Upper lobe of right lung (tissue), 1 donor: ENCODE measurements at regions not wholly inside any gene's neighbourhood (a gene's known extent, or its start where the extent isn't known, plus 50 kb on each side); places are given as distances from the start of the nearest gene placed in this dataset.

Experiments
- ATAC-seq: fragments of 200-7000 bp; cut with Tn5 transposase; one replicate; pipeline ENCODE4 v1.9.1; 2020; ENCODE audit warnings: mild to moderate bottlenecking, moderate library complexity
- DNase-seq: peaks from one replicate; pipeline ENCODE4 v3.0.0-alpha.2; 2020
- H3K27ac ChIP-seq: fragments of 200-600 bp; one replicate; pipeline ENCODE4 v1.8.0; 2022
- H3K27me3 ChIP-seq: fragments of 200-600 bp; one replicate; pipeline ENCODE4 v1.8.0; 2022; ENCODE audit warnings: mild to moderate bottlenecking
- H3K36me3 ChIP-seq: fragments of 200-600 bp; one replicate; pipeline ENCODE4 v1.8.0; 2022
- H3K4me1 ChIP-seq: fragments of 200-600 bp; one replicate; pipeline ENCODE4 v1.8.0; 2022
- H3K4me3 ChIP-seq: fragments of 200-600 bp; one replicate; pipeline ENCODE4 v1.8.0; 2022; ENCODE audit warnings: mild to moderate bottlenecking
- H3K9me3 ChIP-seq: fragments of 200-600 bp; one replicate; pipeline ENCODE4 v1.8.0; 2022
- intact Hi-C: fragments of 100-400 bp; cut with DNase I; formaldehyde crosslinking; loops from one replicate; pipeline ENCODE4 v1.11.0; 2022
- TF ChIP-seq, protein P1 (sequence below): fragments of 200-600 bp; IDR thresholded peaks from one replicate; pipeline ENCODE4 v1.8.0; 2022; ENCODE audit warnings: antibody characterized with exemption
- donor health status: DM: no; HTN: yes; CAD: no; lungs with severe emphysema.

- no peak for ATAC-seq
- H3K4me1 ChIP-seq, result no peaks in the 10 kb centered on the region
- H3K27me3 ChIP-seq, result no peaks in the 10 kb centered on the region
- H3K36me3 ChIP-seq, result no peaks in the 10 kb centered on the region
- TF ChIP-seq, protein P1, sequence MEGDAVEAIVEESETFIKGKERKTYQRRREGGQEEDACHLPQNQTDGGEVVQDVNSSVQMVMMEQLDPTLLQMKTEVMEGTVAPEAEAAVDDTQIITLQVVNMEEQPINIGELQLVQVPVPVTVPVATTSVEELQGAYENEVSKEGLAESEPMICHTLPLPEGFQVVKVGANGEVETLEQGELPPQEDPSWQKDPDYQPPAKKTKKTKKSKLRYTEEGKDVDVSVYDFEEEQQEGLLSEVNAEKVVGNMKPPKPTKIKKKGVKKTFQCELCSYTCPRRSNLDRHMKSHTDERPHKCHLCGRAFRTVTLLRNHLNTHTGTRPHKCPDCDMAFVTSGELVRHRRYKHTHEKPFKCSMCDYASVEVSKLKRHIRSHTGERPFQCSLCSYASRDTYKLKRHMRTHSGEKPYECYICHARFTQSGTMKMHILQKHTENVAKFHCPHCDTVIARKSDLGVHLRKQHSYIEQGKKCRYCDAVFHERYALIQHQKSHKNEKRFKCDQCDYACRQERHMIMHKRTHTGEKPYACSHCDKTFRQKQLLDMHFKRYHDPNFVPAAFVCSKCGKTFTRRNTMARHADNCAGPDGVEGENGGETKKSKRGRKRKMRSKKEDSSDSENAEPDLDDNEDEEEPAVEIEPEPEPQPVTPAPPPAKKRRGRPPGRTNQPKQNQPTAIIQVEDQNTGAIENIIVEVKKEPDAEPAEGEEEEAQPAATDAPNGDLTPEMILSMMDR, result no peak
- no peak overlapping the region for H3K27ac ChIP-seq
- no peak overlapping the region for H3K4me3 ChIP-seq
- intact Hi-C loops, result no loop called here
- H3K9me3 ChIP-seq, result no peaks in the 10 kb centered on the region
- no peak for DNase-seq
Measured at GRCh38 chr12:108021141-108021540, 107.9 kb upstream of the WSCD2 start.

- no peak overlapping the region for H3K4me3 ChIP-seq
- no peaks in the 10 kb centered on the region for H3K27me3 ChIP-seq
- no peaks in the 10 kb centered on the region for H3K4me1 ChIP-seq
- DNase-seq (no peak), ATAC-seq (no peak)
- TF ChIP-seq, protein P1, result no peak
- H3K27ac ChIP-seq, result no peak overlapping the region
- intact Hi-C loops, result no loop called here
- H3K9me3 ChIP-seq, result no peaks in the 10 kb centered on the region
- no peaks in the 10 kb centered on the region for H3K36me3 ChIP-seq
Measured at GRCh38 chr12:108021949-108022522, 107.1 kb upstream of the WSCD2 start.

- ATAC-seq, result no peak
- intact Hi-C loops, result no loop called here
- H3K4me3 ChIP-seq, result no peak overlapping the region
- H3K27me3 ChIP-seq, result peaks cover 4% of the 10 kb centered on the region
- TF ChIP-seq, protein P1, result no peak
- H3K27ac ChIP-seq, result no peak overlapping the region
- H3K4me1 ChIP-seq, result no peaks in the 10 kb centered on the region
- H3K9me3 ChIP-seq, result no peaks in the 10 kb centered on the region
- no peaks in the 10 kb centered on the region for H3K36me3 ChIP-seq
- DNase-seq, result no peak
Measured at GRCh38 chr12:108029051-108029835, 99.8 kb upstream of the WSCD2 start.

DNA sequence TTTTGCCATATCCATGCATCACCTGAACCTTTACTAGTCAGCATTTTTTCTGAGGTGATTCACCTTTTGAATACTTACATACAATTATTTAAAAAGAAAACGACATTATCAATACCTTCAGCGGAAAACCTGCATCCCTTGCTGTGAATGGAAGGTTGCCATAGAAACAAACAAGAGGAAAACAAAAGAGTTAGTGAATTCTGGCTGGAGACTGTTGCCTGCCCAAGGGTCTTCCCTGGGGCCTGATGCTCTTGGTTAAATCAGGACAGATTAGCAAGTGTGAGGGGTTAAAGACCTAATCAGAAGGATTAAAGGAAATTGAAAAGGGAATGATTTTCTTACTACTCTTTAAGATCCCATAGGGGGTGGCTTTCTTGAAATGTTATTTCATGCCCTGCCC lies 96.0 kb upstream of the WSCD2 start:
- Histone ChIP-seq H3K4me3 (no peak overlapping the region), H3K27me3 (peaks cover 4% of the 10 kb centered on the region), H3K27ac (no peak overlapping the region), H3K9me3 (no peaks in the 10 kb centered on the region), H3K36me3 (no peaks in the 10 kb centered on the region), H3K4me1 (no peaks in the 10 kb centered on the region)
- TF ChIP-seq, protein P1, result no peak
- intact Hi-C loops, result no loop called here
- ATAC-seq (no peak), DNase-seq (no peak)

- no peaks in the 10 kb centered on the region for H3K4me1 ChIP-seq
- no peak overlapping the region for H3K4me3 ChIP-seq
- H3K27me3 ChIP-seq, result peaks cover under 1% of the 10 kb centered on the region
- TF ChIP-seq, protein P1, result no peak
- no peaks in the 10 kb centered on the region for H3K36me3 ChIP-seq
- H3K27ac ChIP-seq, result no peak overlapping the region
- no peak for DNase-seq
- ATAC-seq, result no peak
- H3K9me3 ChIP-seq, result no peaks in the 10 kb centered on the region
- intact Hi-C loops, result no loop called here
Measured at GRCh38 chr12:108035372-108035771, 93.7 kb upstream of the WSCD2 start.
